ENCODE measurements at regions not wholly inside any gene's neighbourhood (a gene's known extent, or its start where the extent isn't known, plus 50 kb on each side); places are given as distances from the start of the nearest gene placed in this dataset.
"Not testable (repeated sequence)": the region's sequence is repeated elsewhere in the genome, so short reads cannot be mapped to it uniquely, and the experiment has no call there.

GRCh38 chr10:30169342-30169741 lies 110.0 kb upstream of the JCAD start:
- 100% methylated on average over 3 of the region's 3 CpGs for WGBS (ENCODE audit: insufficient coverage)
- Mint-ChIP-seq H3K27ac (no peak overlapping the region), H3K4me3 (no peak overlapping the region), H3K9me3 (peaks cover 0 to 9% (median 2%) of the 10 kb centered on the region in 7 donors), H3K36me3 (no peaks in the 10 kb centered on the region), H3K4me1 (no peaks in the 10 kb centered on the region), H3K27me3 (ENCODE audit: low read depth in 3 of 3) (peaks cover 10 to 20% (median 11%) of the 10 kb centered on the region in 3 donors)
- H3K9ac ChIP-seq (ENCODE audit: insufficient read depth, low read length, poor library complexity, severe bottlenecking), result no peak overlapping the region
- TF ChIP-seq, protein P1, sequence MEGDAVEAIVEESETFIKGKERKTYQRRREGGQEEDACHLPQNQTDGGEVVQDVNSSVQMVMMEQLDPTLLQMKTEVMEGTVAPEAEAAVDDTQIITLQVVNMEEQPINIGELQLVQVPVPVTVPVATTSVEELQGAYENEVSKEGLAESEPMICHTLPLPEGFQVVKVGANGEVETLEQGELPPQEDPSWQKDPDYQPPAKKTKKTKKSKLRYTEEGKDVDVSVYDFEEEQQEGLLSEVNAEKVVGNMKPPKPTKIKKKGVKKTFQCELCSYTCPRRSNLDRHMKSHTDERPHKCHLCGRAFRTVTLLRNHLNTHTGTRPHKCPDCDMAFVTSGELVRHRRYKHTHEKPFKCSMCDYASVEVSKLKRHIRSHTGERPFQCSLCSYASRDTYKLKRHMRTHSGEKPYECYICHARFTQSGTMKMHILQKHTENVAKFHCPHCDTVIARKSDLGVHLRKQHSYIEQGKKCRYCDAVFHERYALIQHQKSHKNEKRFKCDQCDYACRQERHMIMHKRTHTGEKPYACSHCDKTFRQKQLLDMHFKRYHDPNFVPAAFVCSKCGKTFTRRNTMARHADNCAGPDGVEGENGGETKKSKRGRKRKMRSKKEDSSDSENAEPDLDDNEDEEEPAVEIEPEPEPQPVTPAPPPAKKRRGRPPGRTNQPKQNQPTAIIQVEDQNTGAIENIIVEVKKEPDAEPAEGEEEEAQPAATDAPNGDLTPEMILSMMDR (IDR thresholded peaks at IDR 0.05), result no peak
- no peaks in the 10 kb centered on the region for H3K4me1 ChIP-seq (ENCODE audit: control insufficient read depth in 1 of 2, insufficient read depth in 2 of 2, low read length in 2 of 2)
- no peaks in the 10 kb centered on the region for H3K36me3 ChIP-seq (replicated peaks in 1 of 2; ENCODE audit: control insufficient read depth in 1 of 2, insufficient read depth in 2 of 2, low read length in 2 of 2)
- peaks cover 0 to 2% of the 10 kb centered on the region in 2 donors for H3K27me3 ChIP-seq (ENCODE audit: control insufficient read depth in 2 of 2, insufficient read depth in 2 of 2, low read length in 2 of 2)
- H3K79me2 ChIP-seq (ENCODE audit: insufficient read depth, low read length), result no peaks in the 10 kb centered on the region
- no peak overlapping the region for H3K27ac ChIP-seq (ENCODE audit: low read depth in 1 of 2, low read length in 2 of 2)
- H3K4me2 ChIP-seq (replicated peaks; ENCODE audit: extremely low read depth, low read length, poor library complexity, severe bottlenecking), result no peak overlapping the region
- H4K20me1 ChIP-seq (ENCODE audit: insufficient read depth, low read length), result no peaks in the 10 kb centered on the region
- H3K9me3 ChIP-seq (replicated peaks in 1 of 2; ENCODE audit: control insufficient read depth in 1 of 2, insufficient read depth in 1 of 2, low read length in 2 of 2), result no peaks in the 10 kb centered on the region
- H2AFZ ChIP-seq (ENCODE audit: insufficient read depth, low read depth, low read length, poor library complexity, severe bottlenecking), result no peak overlapping the region
- intact Hi-C loops (cut with micrococcal nuclease), result no loop called here
- no peak for DNase-seq
- no peak overlapping the region for H3K4me3 ChIP-seq (replicated peaks in 1 of 3; ENCODE audit: low read depth in 2 of 3, low read length in 3 of 3)

GRCh38 chr10:30166929-30167328 lies 107.5 kb upstream of the JCAD start:
- Mint-ChIP-seq H3K27ac (no peak overlapping the region), H3K36me3 (no peaks in the 10 kb centered on the region), H3K9me3 (peaks cover 0 to 17% (median 2%) of the 10 kb centered on the region in 7 donors), H3K4me3 (no peak overlapping the region), H3K4me1 (peaks cover 8% of the 10 kb centered on the region), H3K27me3 (ENCODE audit: low read depth in 3 of 3) (peaks cover 13 to 33% (median 21%) of the 10 kb centered on the region in 3 donors)
- Histone ChIP-seq H3K27ac (ENCODE audit: low read depth in 1 of 2, low read length in 2 of 2) (no peak overlapping the region), H3K4me1 (ENCODE audit: control insufficient read depth in 1 of 2, insufficient read depth in 2 of 2, low read length in 2 of 2) (no peaks in the 10 kb centered on the region), H4K20me1 (ENCODE audit: insufficient read depth, low read length) (no peaks in the 10 kb centered on the region), H3K36me3 (replicated peaks in 1 of 2; ENCODE audit: control insufficient read depth in 1 of 2, insufficient read depth in 2 of 2, low read length in 2 of 2) (no peaks in the 10 kb centered on the region), H3K79me2 (ENCODE audit: insufficient read depth, low read length) (no peaks in the 10 kb centered on the region), H3K9ac (ENCODE audit: insufficient read depth, low read length, poor library complexity, severe bottlenecking) (no peak overlapping the region), H3K27me3 (ENCODE audit: control insufficient read depth in 2 of 2, insufficient read depth in 2 of 2, low read length in 2 of 2) (peaks cover 0 to 2% of the 10 kb centered on the region in 2 donors), H3K4me2 (replicated peaks; ENCODE audit: extremely low read depth, low read length, poor library complexity, severe bottlenecking) (no peak overlapping the region), H2AFZ (ENCODE audit: insufficient read depth, low read depth, low read length, poor library complexity, severe bottlenecking) (no peak overlapping the region), H3K4me3 (replicated peaks in 1 of 3; ENCODE audit: low read depth in 2 of 3, low read length in 3 of 3) (no peak overlapping the region), H3K9me3 (replicated peaks in 1 of 2; ENCODE audit: control insufficient read depth in 1 of 2, insufficient read depth in 1 of 2, low read length in 2 of 2) (no peaks in the 10 kb centered on the region)
- intact Hi-C loops (cut with micrococcal nuclease), result no loop called here
- TF ChIP-seq, protein P1 (IDR thresholded peaks at IDR 0.05), result no peak
- 100% methylated on average over 4 of the region's 5 CpGs for WGBS (ENCODE audit: insufficient coverage)
- no peak for DNase-seq

GRCh38 chr10:30163410-30163809 lies 104.0 kb upstream of the JCAD start:
- Mint-ChIP-seq H3K27me3 (ENCODE audit: low read depth in 3 of 3) (peaks cover 13 to 31% (median 24%) of the 10 kb centered on the region in 3 donors), H3K9me3 (peaks cover 0 to 17% (median 2%) of the 10 kb centered on the region in 7 donors), H3K4me3 (peak overlapping the region; percentile 55 to 80)
- H3K4me1 Mint-ChIP-seq; H3K27ac ChIP-seq (ENCODE audit: low read depth in 1 of 2, low read length in 2 of 2); H3K36me3 Mint-ChIP-seq; H3K4me3 ChIP-seq (replicated peaks in 1 of 3; ENCODE audit: low read depth in 2 of 3, low read length in 3 of 3); H3K27ac Mint-ChIP-seq; H3K27me3 ChIP-seq (ENCODE audit: control insufficient read depth in 2 of 2, insufficient read depth in 2 of 2, low read length in 2 of 2); H3K4me2 ChIP-seq (replicated peaks; ENCODE audit: extremely low read depth, low read length, poor library complexity, severe bottlenecking); H3K79me2 ChIP-seq (ENCODE audit: insufficient read depth, low read length); intact Hi-C loops (cut with micrococcal nuclease); H3K36me3 ChIP-seq (replicated peaks in 1 of 2; ENCODE audit: control insufficient read depth in 1 of 2, insufficient read depth in 2 of 2, low read length in 2 of 2); H3K4me1 ChIP-seq (ENCODE audit: control insufficient read depth in 1 of 2, insufficient read depth in 2 of 2, low read length in 2 of 2); H3K9me3 ChIP-seq (replicated peaks in 1 of 2; ENCODE audit: control insufficient read depth in 1 of 2, insufficient read depth in 1 of 2, low read length in 2 of 2); H4K20me1 ChIP-seq (ENCODE audit: insufficient read depth, low read length); H3K9ac ChIP-seq (ENCODE audit: insufficient read depth, low read length, poor library complexity, severe bottlenecking); H2AFZ ChIP-seq (ENCODE audit: insufficient read depth, low read depth, low read length, poor library complexity, severe bottlenecking); DNase-seq: not testable (repeated sequence)
- WGBS (ENCODE audit: insufficient coverage), result no CpG with 5 or more reads among the region's 10 CpGs
